ENCODE measurements at regions not wholly inside any gene's neighbourhood (a gene's known extent, or its start where the extent isn't known, plus 50 kb on each side); places are given as distances from the start of the nearest gene placed in this dataset.

GRCh38 chr20:52438326-52438963, 246.9 kb upstream of the ZFP64 start:
- no peak for TF ChIP-seq CTCF (conservative IDR thresholded peaks at IDR 0.05; ENCODE audit: low read depth, low read length)
- no peak for DNase-seq (ENCODE audit: low read depth)
- no peak overlapping the region for H3K4me3 ChIP-seq (ENCODE audit: low read length)

- TF ChIP-seq CTCF (conservative IDR thresholded peaks at IDR 0.05; ENCODE audit: low read depth, low read length), result no peak
- H3K4me3 ChIP-seq (ENCODE audit: low read length), result no peak overlapping the region
- DNase-seq (ENCODE audit: low read depth), result no peak
Observed at GRCh38 chr20:52434453-52434852, 242.9 kb upstream of the ZFP64 start.

GRCh38 chr20:52434041-52434425, 242.5 kb upstream of the ZFP64 start:
- H3K4me3 ChIP-seq (ENCODE audit: low read length), result no peak overlapping the region
- TF ChIP-seq CTCF (conservative IDR thresholded peaks at IDR 0.05; ENCODE audit: low read depth, low read length), result no peak
- no peak for DNase-seq (ENCODE audit: low read depth)

GRCh38 chr20:52433326-52434040, 241.9 kb upstream of the ZFP64 start:
- no peak overlapping the region for H3K4me3 ChIP-seq (ENCODE audit: low read length)
- DNase-seq (ENCODE audit: low read depth), result no peak
- TF ChIP-seq CTCF (conservative IDR thresholded peaks at IDR 0.05; ENCODE audit: low read depth, low read length), result no peak

- H3K4me3 ChIP-seq (ENCODE audit: low read length), result no peak overlapping the region
- no peak for TF ChIP-seq CTCF (conservative IDR thresholded peaks at IDR 0.05; ENCODE audit: low read depth, low read length)
- DNase-seq (ENCODE audit: low read depth), result no peak
Observed at GRCh38 chr20:52432740-52433139, 241.2 kb upstream of the ZFP64 start.

- no peak for DNase-seq (ENCODE audit: low read depth)
- TF ChIP-seq CTCF (conservative IDR thresholded peaks at IDR 0.05; ENCODE audit: low read depth, low read length), result no peak
Observed at GRCh38 chr20:52429029-52429428, 237.4 kb upstream of the ZFP64 start.

GRCh38 chr20:52427960-52428359, 236.4 kb upstream of the ZFP64 start:
- no peak for DNase-seq (ENCODE audit: low read depth)
- TF ChIP-seq CTCF (conservative IDR thresholded peaks at IDR 0.05; ENCODE audit: low read depth, low read length), result no peak

More at GRCh38 chr20:52429029-52429428, 237.4 kb upstream of the ZFP64 start:
- no peak overlapping the region for H3K4me3 ChIP-seq (ENCODE audit: low read length)

More at GRCh38 chr20:52427960-52428359, 236.4 kb upstream of the ZFP64 start:
- H3K4me3 ChIP-seq (ENCODE audit: low read length), result no peak overlapping the region
